HG03103 (cell line): ENCODE measurements at regions not wholly inside any gene's neighbourhood (a gene's known extent, or its start where the extent isn't known, plus 50 kb on each side); places are given as distances from the start of the nearest gene placed in this dataset.
A peak's percentile ranks its signal among the peaks of the same experiment; 100 is the strongest.
"Not testable (repeated sequence)": the region's sequence is repeated elsewhere in the genome, so short reads cannot be mapped to it uniquely, and the experiment has no call there.

Source experiments
- ATAC-seq: cut with Tn5 transposase; IDR thresholded peaks from one replicate; pipeline ENCODE4 v1.9.1; 2021; ENCODE audit warnings: low read depth; ENCODE audit not compliant: unreplicated experiment

DNA sequence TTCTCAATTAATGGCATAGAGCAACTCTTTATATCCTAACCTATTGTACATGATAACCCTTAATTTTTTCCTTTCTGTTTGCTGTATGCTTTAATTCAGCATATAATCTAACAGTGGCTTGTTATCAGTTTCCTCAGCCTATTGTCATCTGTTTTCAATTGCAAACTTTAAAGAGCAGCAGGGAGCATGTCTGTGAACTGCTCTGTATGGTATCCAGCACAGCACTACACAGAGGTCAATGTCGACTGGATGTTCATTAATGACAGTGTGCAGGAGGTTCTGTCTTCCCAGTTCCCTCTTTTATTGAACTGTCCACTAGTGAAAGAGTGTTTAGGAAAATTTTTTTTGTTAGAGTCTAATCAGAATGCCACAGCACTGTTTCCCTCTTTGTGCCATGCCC, 609.1 kb downstream of the SOX5 start:
- ATAC-seq: no peak

DNA sequence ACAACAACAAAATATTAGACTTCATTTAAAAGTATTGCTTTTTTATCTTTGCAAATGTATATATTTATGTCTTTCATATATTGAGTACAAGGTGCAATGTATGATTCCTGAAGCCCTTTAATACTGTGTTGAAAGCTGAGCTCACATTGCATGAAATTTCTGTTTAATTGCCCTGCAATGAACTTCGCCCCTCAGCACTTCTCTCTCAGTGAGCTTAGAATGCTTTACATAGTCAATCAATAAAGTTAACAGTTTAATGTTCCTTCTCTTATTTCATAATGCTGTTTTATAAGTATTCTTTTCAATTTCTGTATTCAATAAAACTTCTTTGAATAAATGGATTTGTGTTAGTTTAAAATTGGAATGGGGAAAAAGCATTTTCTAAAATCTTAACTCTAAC, 607.1 kb downstream of the SOX5 start:
- ATAC-seq: no peak

DNA sequence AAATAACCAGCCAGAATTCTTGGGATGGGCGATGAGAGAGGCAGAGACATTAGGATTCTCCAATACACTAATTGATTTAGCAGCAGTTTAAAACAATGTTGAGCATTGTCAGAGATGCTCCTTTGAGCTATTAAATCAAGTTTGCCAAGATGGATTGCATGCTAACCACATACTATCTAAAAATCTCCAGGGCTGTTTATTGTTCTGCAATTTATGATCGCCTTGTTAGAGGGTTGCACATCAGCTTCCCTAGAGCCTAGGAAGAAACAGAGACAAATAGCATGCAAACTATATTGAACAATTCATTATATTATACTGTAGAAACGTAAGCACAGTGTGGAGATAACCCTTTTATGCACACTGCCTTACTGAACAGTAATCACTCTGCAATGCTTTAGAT, 599.9 kb downstream of the SOX5 start:
- no peak for ATAC-seq

DNA sequence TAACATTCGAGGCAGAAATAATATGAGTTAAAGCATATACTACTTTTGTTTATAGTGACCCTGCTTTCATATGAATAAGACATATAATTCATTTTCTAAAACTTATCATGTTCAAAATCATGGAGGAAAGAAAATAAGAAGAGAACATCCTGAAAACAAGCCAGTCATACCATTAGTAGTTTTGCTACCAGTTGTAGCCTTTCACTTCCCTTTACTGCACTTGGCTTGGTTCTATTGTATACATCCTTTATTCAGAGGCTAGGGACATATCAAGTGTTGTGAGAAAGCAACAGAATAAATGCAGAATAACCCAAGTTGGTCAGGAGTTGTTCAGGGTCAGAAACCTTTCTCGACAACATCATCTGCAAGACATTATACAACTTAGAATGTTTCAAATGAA, 598.7 kb downstream of the SOX5 start:
- ATAC-seq: peak; percentile 93

- no peak for ATAC-seq
Measured at GRCh38 chr12:23352670-23353069, 596.8 kb downstream of the SOX5 start.

DNA sequence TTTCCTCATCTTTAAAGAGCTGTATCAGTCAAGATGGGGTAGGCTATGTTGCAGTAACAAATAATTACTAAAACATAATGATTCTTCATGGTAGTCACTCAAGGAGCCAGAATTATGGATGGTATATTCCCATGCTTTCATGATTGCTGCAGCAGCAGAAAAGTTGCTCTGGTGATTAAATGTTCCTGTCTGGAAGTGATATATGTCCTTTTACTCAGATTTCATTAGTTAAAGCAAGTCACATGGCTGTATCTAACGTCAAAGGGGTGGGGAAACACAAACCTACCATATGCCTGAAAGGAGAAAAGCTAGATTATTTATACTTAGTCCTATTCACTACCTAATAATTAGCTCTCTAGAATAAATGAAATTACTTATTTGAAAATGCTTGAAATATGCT, 594.7 kb downstream of the SOX5 start:
- ATAC-seq: no peak

DNA sequence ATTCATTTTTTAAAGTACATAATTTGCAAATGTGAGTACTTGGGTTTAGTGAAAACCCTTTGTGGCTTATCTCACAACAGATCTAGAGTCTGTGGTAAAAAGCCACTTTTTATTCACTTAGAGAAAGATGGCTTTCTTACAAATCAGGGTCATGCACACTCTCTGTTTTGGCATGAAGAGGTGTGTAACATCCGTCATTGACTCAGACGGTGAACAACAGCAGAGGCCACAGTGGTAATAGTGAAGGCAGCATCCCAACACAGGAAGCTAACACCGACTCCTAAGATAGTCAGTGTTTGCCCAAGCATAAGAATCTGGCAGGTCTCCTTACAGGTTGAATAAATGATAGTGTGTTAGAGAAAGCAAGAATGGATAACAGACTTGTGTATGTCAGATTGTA, 593.0 kb downstream of the SOX5 start:
- no peak for ATAC-seq

DNA sequence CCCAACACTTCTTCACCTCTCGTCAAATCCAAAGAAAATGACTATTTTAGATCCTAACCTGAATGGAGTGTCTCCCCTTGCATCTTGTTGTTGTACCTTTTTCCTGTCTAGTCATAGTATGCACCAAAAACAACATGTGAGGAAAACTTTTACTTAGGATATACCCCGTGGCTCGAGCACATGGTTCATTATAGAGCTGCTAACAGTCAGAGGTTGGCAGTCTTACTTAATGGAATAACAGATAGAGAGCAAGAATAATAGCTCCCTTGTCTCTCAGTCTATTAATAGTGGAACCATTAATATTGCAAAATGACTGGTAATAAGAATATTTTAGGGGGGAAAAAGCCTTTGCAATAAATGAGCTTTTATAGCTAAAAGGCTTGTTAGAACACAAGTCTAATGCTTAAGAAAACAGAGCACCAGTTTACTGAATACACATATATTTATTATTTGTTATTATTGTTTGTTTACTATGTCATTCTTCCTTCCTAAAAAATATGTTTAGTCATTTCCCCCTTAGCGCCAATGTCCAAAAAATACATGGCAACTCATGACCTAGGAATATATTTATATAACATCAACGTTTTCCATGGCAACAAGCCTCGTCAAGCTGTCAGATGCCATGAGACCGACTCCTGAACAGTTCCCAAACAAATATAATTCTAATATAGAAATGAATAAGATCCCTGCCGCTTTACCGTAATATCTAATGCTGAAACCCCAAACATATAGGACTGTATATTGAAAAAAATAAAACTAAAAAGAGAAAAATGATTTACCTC, 592.4 kb downstream of the SOX5 start:
- ATAC-seq: no peak

- ATAC-seq: no peak
Measured at GRCh38 chr12:23359975-23360701, 589.3 kb downstream of the SOX5 start.

DNA sequence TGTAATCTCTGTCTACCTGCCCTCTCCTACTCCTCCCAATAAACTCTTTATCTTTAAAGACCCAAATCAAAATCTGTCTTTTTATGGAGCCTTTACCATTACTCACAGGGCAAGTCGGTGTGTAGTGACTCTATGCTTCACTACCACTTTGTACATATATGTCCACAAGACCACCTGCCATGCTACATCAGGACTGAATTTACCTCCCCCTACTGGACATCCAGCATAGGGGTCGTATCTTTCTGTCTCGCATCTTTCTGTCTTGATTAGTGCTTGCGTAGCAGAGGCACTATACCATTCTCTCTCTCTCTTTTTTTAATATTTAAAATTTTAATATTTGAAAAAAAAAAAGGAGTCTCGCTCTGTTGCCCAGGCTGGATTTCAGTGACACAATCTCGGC, 587.5 kb downstream of the SOX5 start:
- ATAC-seq: no peak

- ATAC-seq: no peak
Measured at GRCh38 chr12:23368590-23368989, 580.9 kb downstream of the SOX5 start.

DNA sequence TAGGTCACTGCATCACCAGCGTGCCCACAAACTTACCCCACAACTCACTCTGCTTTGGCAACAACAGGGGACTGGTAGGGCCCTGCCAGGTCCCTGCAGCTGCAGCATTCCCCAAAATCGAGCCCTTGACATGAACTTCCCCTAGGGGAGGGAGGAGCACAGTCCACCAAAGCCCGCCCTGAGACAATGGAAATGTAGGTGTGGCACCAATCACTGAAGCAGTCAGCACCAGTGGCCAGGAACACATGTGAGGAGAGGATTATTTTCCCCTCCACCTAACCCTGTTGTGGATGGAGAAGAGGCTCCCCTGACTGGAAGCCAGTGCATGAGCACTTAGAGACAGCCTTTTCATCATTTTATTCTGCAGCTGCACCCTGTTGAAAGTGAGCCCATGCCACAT, 573.8 kb downstream of the SOX5 start:
- no peak for ATAC-seq

DNA sequence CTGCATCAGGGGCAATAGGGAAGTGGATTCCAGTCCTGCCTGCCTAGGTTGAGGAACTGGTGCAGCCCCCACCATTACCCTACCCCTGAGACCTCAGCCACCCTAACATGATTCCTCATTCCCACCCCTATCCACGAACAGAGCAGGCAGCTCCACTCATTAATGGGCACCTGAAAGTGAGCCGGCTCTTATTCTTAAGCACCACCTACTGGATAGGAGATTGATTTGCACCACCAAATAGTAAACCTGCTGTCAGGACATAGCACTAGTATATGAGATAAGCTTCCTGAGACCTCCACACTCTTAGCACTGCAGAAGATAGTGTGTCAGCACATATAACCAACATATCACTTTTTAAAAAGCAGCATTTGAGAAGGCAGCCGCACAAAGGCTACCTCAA, 573.2 kb downstream of the SOX5 start:
- ATAC-seq: no peak

DNA sequence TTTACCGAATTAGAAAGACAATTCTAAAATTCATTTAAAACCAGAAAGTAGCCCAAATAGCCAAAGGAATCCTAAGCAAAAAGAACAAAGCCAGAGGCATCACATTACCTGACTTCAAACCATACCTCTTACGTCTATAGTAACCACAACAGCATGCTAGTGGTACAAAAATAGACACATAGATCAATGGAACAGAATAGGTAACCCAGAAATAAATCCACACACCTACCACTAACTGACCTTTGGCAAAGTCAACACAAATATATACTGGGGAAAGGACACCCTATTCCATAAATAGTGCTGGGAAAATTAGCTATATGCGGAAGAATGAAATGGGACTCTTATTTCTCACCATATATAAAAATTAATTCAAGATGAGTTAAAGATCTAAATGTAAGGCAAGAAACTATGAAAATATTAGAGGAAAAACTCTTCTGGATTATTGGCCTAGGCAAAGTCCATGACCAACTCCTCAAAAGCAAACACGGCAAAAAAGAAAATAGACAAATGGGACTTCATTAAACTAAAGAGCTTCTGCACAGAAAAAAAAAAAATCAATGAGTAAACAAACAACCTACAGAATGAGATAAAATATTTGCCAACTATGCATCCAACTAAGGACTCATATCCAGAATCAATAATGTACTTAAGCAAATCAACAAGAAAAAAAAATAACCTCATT, 568.9 kb downstream of the SOX5 start:
- ATAC-seq: no peak

- ATAC-seq: not testable (repeated sequence)
Measured at GRCh38 chr12:23388898-23389297, 560.6 kb downstream of the SOX5 start.

DNA sequence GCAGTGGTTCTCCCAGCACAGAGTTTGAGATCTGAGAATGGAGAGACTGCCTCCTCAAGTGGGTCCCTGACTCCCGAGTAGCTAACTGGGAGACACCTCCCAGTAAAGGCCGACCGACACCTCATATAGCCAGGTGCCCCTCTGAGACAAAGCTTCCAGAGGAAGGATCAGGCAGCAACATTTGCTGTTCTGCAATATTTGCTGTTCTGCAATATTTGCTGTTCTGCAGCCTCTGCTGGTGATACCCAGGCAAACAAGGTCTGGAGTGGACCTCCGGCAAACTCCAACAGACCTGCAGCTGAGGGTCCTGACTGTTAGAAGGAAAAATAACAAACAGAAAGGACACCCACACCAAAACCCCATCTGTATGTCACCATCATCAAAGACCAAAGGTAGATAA, 560.2 kb downstream of the SOX5 start:
- ATAC-seq: not testable (repeated sequence)

DNA sequence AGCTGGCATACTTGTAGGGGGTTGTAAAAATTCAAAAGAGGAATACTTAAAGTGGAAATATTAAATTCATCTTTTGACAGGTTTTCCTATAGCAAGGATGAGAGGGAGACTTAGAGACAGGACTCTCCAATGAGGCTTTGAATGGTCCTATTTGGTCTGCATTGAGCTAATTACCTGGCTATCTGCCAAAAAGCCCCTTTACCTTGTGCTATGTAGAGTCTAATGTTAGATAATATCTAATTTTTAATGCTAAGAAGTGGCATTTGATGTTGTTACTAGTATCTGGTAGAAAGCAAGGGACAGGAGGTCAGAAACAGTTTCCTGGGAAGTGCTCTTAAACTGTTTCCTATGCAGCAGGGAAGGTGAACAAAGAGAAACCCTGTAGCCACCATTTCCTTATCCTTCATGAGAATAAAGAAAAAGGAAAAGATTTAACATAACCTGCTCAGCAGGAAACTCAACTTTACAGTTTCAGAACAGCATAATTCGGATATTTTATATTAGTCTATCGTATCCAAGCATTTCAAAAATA, 550.0 kb downstream of the SOX5 start:
- no peak for ATAC-seq

DNA sequence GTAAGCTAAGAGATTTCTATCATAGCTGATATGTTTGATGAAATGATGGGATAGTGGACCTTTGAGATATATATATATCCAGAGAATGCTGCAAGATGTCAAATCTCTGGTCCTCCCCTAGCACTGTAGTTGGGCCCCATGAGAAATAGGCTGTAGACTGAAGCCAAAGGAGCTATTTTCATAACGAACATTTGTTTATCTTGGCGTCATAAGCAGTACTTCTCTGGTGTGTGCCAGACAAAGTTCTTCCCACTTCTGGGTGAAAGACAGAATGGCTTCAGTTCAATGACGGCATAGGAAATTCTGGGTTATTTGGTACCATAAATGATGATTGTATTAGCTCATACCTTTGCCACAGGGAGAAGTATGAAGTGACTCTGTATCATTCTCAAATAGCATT, 534.3 kb downstream of the SOX5 start:
- ATAC-seq: no peak

GRCh38 chr12:23421556-23421955, 527.9 kb downstream of the SOX5 start:
- ATAC-seq: no peak

- no peak for ATAC-seq
Measured at GRCh38 chr12:23423097-23423687, 526.3 kb downstream of the SOX5 start.

GRCh38 chr12:23423796-23424195, 525.7 kb downstream of the SOX5 start:
- no peak for ATAC-seq
